Liver (tissue), 7 donors: ENCODE measurements at regions not wholly inside any gene's neighbourhood (a gene's known extent, or its start where the extent isn't known, plus 50 kb on each side); places are given as distances from the start of the nearest gene placed in this dataset.

ENCODE experiments used
- DNase-seq: peaks from one replicate; pipeline ENCODE4 v3.0.0-alpha.2; 2017; ENCODE audit warnings: low spot score
- H3K27ac ChIP-seq, 2 donors: one replicate each; pipeline ENCODE4 v1.7.0; 2013; ENCODE audit warnings: inconsistent platforms in 2 of 2, low read length in 2 of 2, control low read depth in 1 of 2, low read depth in 1 of 2, mild to moderate bottlenecking in 1 of 2
- H3K27me3 ChIP-seq, 4 donors: one replicate each; pipeline versions ENCODE4 v1.6.1 to v1.7.0; 2013; ENCODE audit warnings: low read length in 3 of 4, inconsistent platforms in 1 of 4, mild to moderate bottlenecking in 1 of 4, moderate library complexity in 1 of 4; ENCODE audit not compliant: control insufficient read depth in 4 of 4, insufficient read depth in 4 of 4
- H3K36me3 ChIP-seq, 4 donors: one replicate each; pipeline versions ENCODE4 v1.6.1 to v1.7.0; 2013; ENCODE audit warnings: low read length in 3 of 4, mild to moderate bottlenecking in 3 of 4, low read depth in 1 of 4, moderate library complexity in 1 of 4; ENCODE audit not compliant: control insufficient read depth in 4 of 4, insufficient read depth in 3 of 4
- H3K4me1 ChIP-seq, 4 donors: one replicate each; pipeline versions ENCODE4 v1.6.1 to v1.7.0; 2013; ENCODE audit warnings: low read length in 3 of 4, mild to moderate bottlenecking in 3 of 4, moderate library complexity in 1 of 4; ENCODE audit not compliant: control insufficient read depth in 4 of 4, insufficient read depth in 4 of 4
- H3K4me3 ChIP-seq, 3 donors: one replicate each; pipeline versions ENCODE4 v1.6.1 to v1.7.0; 2013; ENCODE audit warnings: low read length in 3 of 3, control low read depth in 1 of 3, low read depth in 1 of 3, mild to moderate bottlenecking in 1 of 3
- H3K9ac ChIP-seq, 2 donors: one replicate each; pipeline ENCODE4 v1.7.0; 2013; ENCODE audit warnings: low read length in 2 of 2, mild to moderate bottlenecking in 2 of 2, moderate library complexity in 2 of 2, control low read depth in 1 of 2, low read depth in 1 of 2
- H3K9me3 ChIP-seq, 4 donors: one replicate each; pipeline versions ENCODE4 v1.6.1 to v1.7.0; 2013; ENCODE audit warnings: low read length in 3 of 4; ENCODE audit not compliant: control insufficient read depth in 4 of 4
- EGR1 ChIP-seq, 2 donors: IDR thresholded peaks; 2 replicates each; pipeline ENCODE4 v1.6.1; 2016 to 2018; ENCODE audit warnings: antibody characterized with exemption in 2 of 2, low read depth in 2 of 2
- FOXA1 ChIP-seq: IDR thresholded peaks from 2 replicates; pipeline ENCODE4 v1.6.1; 2016; ENCODE audit warnings: antibody characterized with exemption
- GABPA ChIP-seq, 2 donors: IDR thresholded peaks in 1 of 2; conservative IDR thresholded peaks in 1 of 2; 2 replicates each; pipeline ENCODE4 v1.6.1; 2016; ENCODE audit warnings: antibody characterized with exemption in 2 of 2, mild to moderate bottlenecking in 1 of 2, moderate library complexity in 1 of 2
- HNF4A ChIP-seq, 2 donors: conservative IDR thresholded peaks; 2 replicates each; pipeline ENCODE4 v1.6.1; 2016; ENCODE audit warnings: antibody characterized with exemption in 2 of 2, mild to moderate bottlenecking in 2 of 2
- JUND ChIP-seq, 2 donors: IDR thresholded peaks; 2 replicates each; pipeline ENCODE4 v1.6.1; 2016; ENCODE audit warnings: antibody characterized with exemption in 2 of 2
- MAX ChIP-seq: IDR thresholded peaks from 2 replicates; pipeline ENCODE4 v1.6.1; 2016; ENCODE audit warnings: antibody characterized with exemption
- NR2F2 ChIP-seq: IDR thresholded peaks from 2 replicates; pipeline ENCODE4 v1.6.1; 2016; ENCODE audit warnings: antibody characterized with exemption
- RAD21 ChIP-seq, 2 donors: IDR thresholded peaks; 2 replicates each; pipeline ENCODE4 v1.6.1; 2016; ENCODE audit warnings: antibody characterized with exemption in 2 of 2, mild to moderate bottlenecking in 2 of 2
- REST ChIP-seq: IDR thresholded peaks from 2 replicates; pipeline ENCODE4 v1.6.1; 2016; ENCODE audit warnings: antibody characterized with exemption, mild to moderate bottlenecking
- RXRA ChIP-seq, 2 donors: IDR thresholded peaks; 2 replicates each; pipeline ENCODE4 v1.6.1; 2017 to 2018; ENCODE audit warnings: antibody characterized with exemption in 2 of 2, mild to moderate bottlenecking in 1 of 2
- TAF1 ChIP-seq: conservative IDR thresholded peaks from 2 replicates; pipeline ENCODE4 v1.6.1; 2016; ENCODE audit warnings: antibody characterized with exemption, mild to moderate bottlenecking
- ZBTB33 ChIP-seq: IDR thresholded peaks from 2 replicates; pipeline ENCODE4 v1.6.1; 2016; ENCODE audit warnings: antibody characterized with exemption
- WGBS: extraction: QIAGEN DNeasy Blood & Tissue Kit; methylation state at CpG from one replicate; pipeline ENCODE4 v1.1.7; 2013; 5-methylcytosine and 5-hydroxymethylcytosine counted together
- donor health status: healthy.
- donor health status: healthy.
- donor health status: healthy.
- donor health status: healthy.

- TF ChIP-seq HNF4A (conservative IDR thresholded peaks at IDR 0.05), result no peak
- no peak for TF ChIP-seq JUND (IDR thresholded peaks at IDR 0.05)
- no peak for TF ChIP-seq REST
- no peak for TF ChIP-seq TAF1
- no peak for TF ChIP-seq GABPA (IDR thresholded peaks at IDR 0.05 in 1 of 2, conservative IDR thresholded peaks at IDR 0.05 in 1 of 2)
- no peak for TF ChIP-seq ZBTB33
- TF ChIP-seq MAX, result no peak
- no peak for DNase-seq
- H3K36me3 ChIP-seq, result no peaks in the 10 kb centered on the region
- 54% methylated on average over 1 of the region's 1 CpG for WGBS
- peaks cover 0 to 5% (median 0%) of the 10 kb centered on the region in 4 donors for H3K9me3 ChIP-seq
- H3K4me3 ChIP-seq, result no peak overlapping the region
- H3K27me3 ChIP-seq, result peaks cover 0 to 2% (median 0%) of the 10 kb centered on the region in 4 donors
- H3K9ac ChIP-seq, result no peak overlapping the region
- H3K27ac ChIP-seq, result no peak overlapping the region
- no peaks in the 10 kb centered on the region for H3K4me1 ChIP-seq
Measured at GRCh38 chr6:126685182-126685581, 345.3 kb downstream of the CENPW start.

- DNase-seq, result no peak
- H3K9ac ChIP-seq, result no peak overlapping the region
- no peaks in the 10 kb centered on the region for H3K36me3 ChIP-seq
- H3K27me3 ChIP-seq, result no peaks in the 10 kb centered on the region
- TF ChIP-seq FOXA1 (no peak), MAX (no peak), NR2F2 (no peak), REST (no peak), RAD21 (IDR thresholded peaks at IDR 0.05) (no peak), HNF4A (conservative IDR thresholded peaks at IDR 0.05) (peak in 1 of 2 donors; percentile 21), RXRA (IDR thresholded peaks at IDR 0.05) (peak in 1 of 2 donors; percentile 19), EGR1 (IDR thresholded peaks at IDR 0.05; ENCODE audit: low read depth in 2 of 2) (no peak)
- H3K4me1 ChIP-seq, result peaks cover 0 to 8% (median 4%) of the 10 kb centered on the region in 4 donors
- WGBS, result 52% methylated on average over 5 of the region's 5 CpGs
- H3K4me3 ChIP-seq, result no peak overlapping the region
- H3K9me3 ChIP-seq, result peaks cover 0 to under 1% (median under 1%) of the 10 kb centered on the region in 4 donors
- H3K27ac ChIP-seq, result no peak overlapping the region
Measured at GRCh38 chr6:126696921-126697693, 357.2 kb downstream of the CENPW start.
